WTC11 (cell line): ENCODE measurements at regions not wholly inside any gene's neighbourhood (a gene's known extent, or its start where the extent isn't known, plus 50 kb on each side); places are given as distances from the start of the nearest gene placed in this dataset.
"Not testable (repeated sequence)": the region's sequence is repeated elsewhere in the genome, so short reads cannot be mapped to it uniquely, and the experiment has no call there.

Source experiments
- ATF3 ChIP-seq: sonication (generic); formaldehyde crosslinking; conservative IDR thresholded peaks from 2 replicates; pipeline ENCODE4 v1.8.1; 2022; ENCODE audit warnings: mild to moderate bottlenecking, missing genetic modification reagents
- CBFB ChIP-seq: sonication (generic); formaldehyde crosslinking; IDR thresholded peaks from 2 replicates; pipeline ENCODE4 v1.8.1; 2022; ENCODE audit warnings: mild to moderate bottlenecking, low read depth, missing genetic modification reagents
- CTCF ChIP-seq: fragments of 200-600 bp; IDR thresholded peaks from 2 replicates; pipeline ENCODE4 v1.8.0; 2022; ENCODE audit warnings: antibody characterized with exemption
- ELF4 ChIP-seq: sonication (generic); formaldehyde crosslinking; IDR thresholded peaks from 2 replicates; pipeline ENCODE4 v1.8.1; 2022; ENCODE audit warnings: low read depth, mild to moderate bottlenecking, moderate library complexity, missing genetic modification reagents
- NFE2L1 ChIP-seq: sonication (generic); formaldehyde crosslinking; IDR thresholded peaks from 2 replicates; pipeline ENCODE4 v1.8.1; 2023; ENCODE audit warnings: missing genetic modification reagents
- RORB ChIP-seq: fragments of 250-450 bp; sonication (Bioruptor Pico); IDR thresholded peaks from 2 replicates; pipeline ENCODE4 v1.9.0; 2021; ENCODE audit warnings: mild to moderate bottlenecking
- TCF7 ChIP-seq: sonication (generic); formaldehyde crosslinking; IDR thresholded peaks from 2 replicates; pipeline ENCODE4 v1.8.0; 2022; ENCODE audit warnings: mild to moderate bottlenecking, low read depth, missing genetic modification reagents, moderate library complexity
- ZNF121 ChIP-seq: sonication (generic); formaldehyde crosslinking; IDR thresholded peaks from 2 replicates; pipeline ENCODE4 v1.8.0; 2023; ENCODE audit warnings: missing genetic modification reagents

DNA sequence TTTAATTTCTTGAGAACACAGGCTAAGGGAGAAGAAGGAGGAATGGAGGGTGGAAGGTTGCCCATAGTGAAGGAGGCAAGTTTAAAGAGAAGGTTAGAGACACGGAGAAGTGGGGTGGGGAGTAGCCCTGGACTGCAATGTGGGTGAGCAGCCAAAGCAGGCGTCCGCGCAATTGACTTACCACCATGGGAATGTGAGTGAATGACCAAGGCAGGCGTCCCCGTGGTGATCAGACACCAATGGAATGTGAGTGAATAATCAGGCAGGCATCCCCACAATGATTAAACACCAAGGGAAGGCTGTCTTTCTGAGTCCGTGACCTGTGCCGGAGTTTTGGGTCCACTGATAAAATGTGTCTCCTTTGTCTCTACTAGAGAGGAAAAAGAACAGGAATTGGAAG lies 1223.1 kb downstream of the ARAP2 start:
- TF ChIP-seq CTCF; NFE2L1 (CRISPR knock-in tag); CBFB (CRISPR knock-in tag); ATF3 (CRISPR knock-in tag); TCF7; RORB (CRISPR knock-in tag); ELF4; ZNF121 (CRISPR knock-in tag): not testable (repeated sequence)
